Liver (tissue), 8 donors: ENCODE measurements at regions not wholly inside any gene's neighbourhood (a gene's known extent, or its start where the extent isn't known, plus 50 kb on each side); places are given as distances from the start of the nearest gene placed in this dataset.

Experiments used
- DNase-seq: peaks from one replicate; pipeline ENCODE4 v3.0.0-alpha.2; 2017; ENCODE audit warnings: low spot score
- H3K27ac ChIP-seq, 2 donors: one replicate each; pipeline ENCODE4 v1.7.0; 2013; ENCODE audit warnings: inconsistent platforms in 2 of 2, low read length in 2 of 2, control low read depth in 1 of 2, low read depth in 1 of 2, mild to moderate bottlenecking in 1 of 2
- H3K27me3 ChIP-seq, 4 donors: one replicate each; pipeline versions ENCODE4 v1.6.1 to v1.7.0; 2013; ENCODE audit warnings: low read length in 3 of 4, inconsistent platforms in 1 of 4, mild to moderate bottlenecking in 1 of 4, moderate library complexity in 1 of 4; ENCODE audit not compliant: control insufficient read depth in 4 of 4, insufficient read depth in 4 of 4
- H3K36me3 ChIP-seq, 4 donors: one replicate each; pipeline versions ENCODE4 v1.6.1 to v1.7.0; 2013; ENCODE audit warnings: low read length in 3 of 4, mild to moderate bottlenecking in 3 of 4, low read depth in 1 of 4, moderate library complexity in 1 of 4; ENCODE audit not compliant: control insufficient read depth in 4 of 4, insufficient read depth in 3 of 4
- H3K4me1 ChIP-seq, 4 donors: one replicate each; pipeline versions ENCODE4 v1.6.1 to v1.7.0; 2013; ENCODE audit warnings: low read length in 3 of 4, mild to moderate bottlenecking in 3 of 4, moderate library complexity in 1 of 4; ENCODE audit not compliant: control insufficient read depth in 4 of 4, insufficient read depth in 4 of 4
- H3K4me3 ChIP-seq, 3 donors: one replicate each; pipeline versions ENCODE4 v1.6.1 to v1.7.0; 2013; ENCODE audit warnings: low read length in 3 of 3, control low read depth in 1 of 3, low read depth in 1 of 3, mild to moderate bottlenecking in 1 of 3
- H3K9ac ChIP-seq, 2 donors: one replicate each; pipeline ENCODE4 v1.7.0; 2013; ENCODE audit warnings: low read length in 2 of 2, mild to moderate bottlenecking in 2 of 2, moderate library complexity in 2 of 2, control low read depth in 1 of 2, low read depth in 1 of 2
- H3K9me3 ChIP-seq, 4 donors: one replicate each; pipeline versions ENCODE4 v1.6.1 to v1.7.0; 2013; ENCODE audit warnings: low read length in 3 of 4; ENCODE audit not compliant: control insufficient read depth in 4 of 4
- EGR1 ChIP-seq, 2 donors: IDR thresholded peaks; 2 replicates each; pipeline ENCODE4 v1.6.1; 2016 to 2018; ENCODE audit warnings: antibody characterized with exemption in 2 of 2, low read depth in 2 of 2
- FOXA1 ChIP-seq: IDR thresholded peaks from 2 replicates; pipeline ENCODE4 v1.6.1; 2016; ENCODE audit warnings: antibody characterized with exemption
- GABPA ChIP-seq, 2 donors: IDR thresholded peaks in 1 of 2; conservative IDR thresholded peaks in 1 of 2; 2 replicates each; pipeline ENCODE4 v1.6.1; 2016; ENCODE audit warnings: antibody characterized with exemption in 2 of 2, mild to moderate bottlenecking in 1 of 2, moderate library complexity in 1 of 2
- HNF4A ChIP-seq, 2 donors: conservative IDR thresholded peaks; 2 replicates each; pipeline ENCODE4 v1.6.1; 2016; ENCODE audit warnings: antibody characterized with exemption in 2 of 2, mild to moderate bottlenecking in 2 of 2
- HNF4G ChIP-seq: IDR thresholded peaks from 2 replicates; pipeline ENCODE4 v1.6.1; 2016; ENCODE audit warnings: antibody characterized with exemption
- JUND ChIP-seq, 2 donors: IDR thresholded peaks; 2 replicates each; pipeline ENCODE4 v1.6.1; 2016; ENCODE audit warnings: antibody characterized with exemption in 2 of 2
- NR2F2 ChIP-seq: IDR thresholded peaks from 2 replicates; pipeline ENCODE4 v1.6.1; 2016; ENCODE audit warnings: antibody characterized with exemption
- RAD21 ChIP-seq, 2 donors: IDR thresholded peaks; 2 replicates each; pipeline ENCODE4 v1.6.1; 2016; ENCODE audit warnings: antibody characterized with exemption in 2 of 2, mild to moderate bottlenecking in 2 of 2
- RXRA ChIP-seq, 2 donors: IDR thresholded peaks; 2 replicates each; pipeline ENCODE4 v1.6.1; 2017 to 2018; ENCODE audit warnings: antibody characterized with exemption in 2 of 2, mild to moderate bottlenecking in 1 of 2
- SP1 ChIP-seq: IDR thresholded peaks from 2 replicates; pipeline ENCODE4 v1.6.1; 2018; ENCODE audit warnings: antibody characterized with exemption, mild to moderate bottlenecking
- TAF1 ChIP-seq: conservative IDR thresholded peaks from 2 replicates; pipeline ENCODE4 v1.6.1; 2016; ENCODE audit warnings: antibody characterized with exemption, mild to moderate bottlenecking
- YY1 ChIP-seq: IDR thresholded peaks from 2 replicates; pipeline ENCODE4 v1.6.1; 2016; ENCODE audit warnings: antibody characterized with exemption, mild to moderate bottlenecking
- WGBS: extraction: QIAGEN DNeasy Blood & Tissue Kit; methylation state at CpG from one replicate; pipeline ENCODE4 v1.1.7; 2013; 5-methylcytosine and 5-hydroxymethylcytosine counted together
- TF ChIP-seq, protein P1 (sequence below): IDR thresholded peaks from 2 replicates; pipeline ENCODE4 v1.6.1; 2016; ENCODE audit warnings: antibody characterized with exemption
- TF ChIP-seq, protein P2 (sequence below): IDR thresholded peaks from 2 replicates; pipeline ENCODE4 v1.6.1; 2016; ENCODE audit warnings: antibody characterized with exemption
- TF ChIP-seq, protein P3 (sequence below): IDR thresholded peaks from 2 replicates; pipeline ENCODE4 v1.6.1; 2016; ENCODE audit warnings: antibody characterized with exemption
- TF ChIP-seq, protein P4 (sequence below): IDR thresholded peaks from 2 replicates; pipeline ENCODE4 v1.6.1; 2016; ENCODE audit warnings: antibody characterized with exemption, mild to moderate bottlenecking
- TF ChIP-seq, protein P5 (sequence below): fragments of 150-350 bp; IDR thresholded peaks from 2 replicates; pipeline ENCODE4 v1.5.1; 2017; ENCODE audit warnings: improper control_type of control experiment, low read depth, low read length; ENCODE audit not compliant: missing input control
- donor health status: healthy.
- donor health status: healthy.
- donor health status: healthy.
- donor health status: healthy.
- donor health status: healthy.

DNA sequence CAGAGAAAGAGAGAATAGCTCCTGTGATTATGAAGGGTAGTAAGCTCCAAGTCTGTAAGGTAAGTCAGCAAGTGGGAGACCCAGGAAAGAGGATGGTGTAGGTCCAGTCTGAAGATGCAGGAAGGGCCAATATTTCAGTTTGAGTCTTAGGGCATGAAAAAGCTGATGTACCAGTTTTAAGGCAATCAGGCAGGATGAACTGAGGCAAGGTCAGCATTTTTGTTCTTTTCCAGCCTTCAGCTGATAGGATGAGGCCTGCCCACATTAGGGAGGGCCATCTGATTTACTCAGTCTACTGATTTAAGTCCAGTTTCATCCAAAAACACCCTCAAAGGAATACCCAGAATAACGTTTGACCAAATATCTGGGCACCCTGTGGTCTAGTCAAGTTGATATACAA, 347.3 kb downstream of the CMPK2 start:
- no peak overlapping the region for H3K4me3 ChIP-seq
- WGBS, result 57% methylated on average over 1 of the region's 1 CpG
- no peaks in the 10 kb centered on the region for H3K9me3 ChIP-seq
- TF ChIP-seq, protein P1, sequence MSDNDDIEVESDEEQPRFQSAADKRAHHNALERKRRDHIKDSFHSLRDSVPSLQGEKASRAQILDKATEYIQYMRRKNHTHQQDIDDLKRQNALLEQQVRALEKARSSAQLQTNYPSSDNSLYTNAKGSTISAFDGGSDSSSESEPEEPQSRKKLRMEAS, result no peak
- DNase-seq, result no peak
- H3K4me1 ChIP-seq, result no peaks in the 10 kb centered on the region
- no peak overlapping the region for H3K27ac ChIP-seq
- H3K27me3 ChIP-seq, result peaks cover 0 to 1% (median 0%) of the 10 kb centered on the region in 4 donors
- no peaks in the 10 kb centered on the region for H3K36me3 ChIP-seq
- H3K9ac ChIP-seq, result no peak overlapping the region

DNA sequence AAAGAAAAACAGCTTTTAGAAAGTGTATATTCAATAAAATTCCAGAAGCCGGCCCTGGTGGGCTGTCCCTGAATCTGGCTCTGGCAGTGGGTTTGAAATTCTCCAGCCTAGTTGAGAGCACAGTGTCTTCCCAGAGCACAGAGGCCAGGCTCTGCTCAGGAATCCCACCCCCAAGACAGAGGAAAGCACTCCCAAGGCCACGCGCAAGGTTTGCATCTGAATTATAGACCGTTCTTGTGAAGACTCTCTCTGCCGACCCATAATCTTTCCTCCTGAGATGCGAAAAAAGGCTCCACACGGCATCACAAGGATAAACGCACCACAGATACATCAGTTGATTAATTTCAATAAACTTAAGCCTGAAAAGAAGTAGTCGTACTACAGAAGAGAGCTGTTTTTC, 342.2 kb downstream of the CMPK2 start:
- TF ChIP-seq JUND (IDR thresholded peaks at IDR 0.05) (no peak), RXRA (IDR thresholded peaks at IDR 0.05) (no peak), HNF4G (no peak), RAD21 (IDR thresholded peaks at IDR 0.05) (no peak), TAF1 (no peak), NR2F2 (no peak), GABPA (IDR thresholded peaks at IDR 0.05 in 1 of 2, conservative IDR thresholded peaks at IDR 0.05 in 1 of 2) (no peak), SP1 (no peak)
- TF ChIP-seq, protein P1, result no peak
- no peaks in the 10 kb centered on the region for H3K36me3 ChIP-seq

DNA sequence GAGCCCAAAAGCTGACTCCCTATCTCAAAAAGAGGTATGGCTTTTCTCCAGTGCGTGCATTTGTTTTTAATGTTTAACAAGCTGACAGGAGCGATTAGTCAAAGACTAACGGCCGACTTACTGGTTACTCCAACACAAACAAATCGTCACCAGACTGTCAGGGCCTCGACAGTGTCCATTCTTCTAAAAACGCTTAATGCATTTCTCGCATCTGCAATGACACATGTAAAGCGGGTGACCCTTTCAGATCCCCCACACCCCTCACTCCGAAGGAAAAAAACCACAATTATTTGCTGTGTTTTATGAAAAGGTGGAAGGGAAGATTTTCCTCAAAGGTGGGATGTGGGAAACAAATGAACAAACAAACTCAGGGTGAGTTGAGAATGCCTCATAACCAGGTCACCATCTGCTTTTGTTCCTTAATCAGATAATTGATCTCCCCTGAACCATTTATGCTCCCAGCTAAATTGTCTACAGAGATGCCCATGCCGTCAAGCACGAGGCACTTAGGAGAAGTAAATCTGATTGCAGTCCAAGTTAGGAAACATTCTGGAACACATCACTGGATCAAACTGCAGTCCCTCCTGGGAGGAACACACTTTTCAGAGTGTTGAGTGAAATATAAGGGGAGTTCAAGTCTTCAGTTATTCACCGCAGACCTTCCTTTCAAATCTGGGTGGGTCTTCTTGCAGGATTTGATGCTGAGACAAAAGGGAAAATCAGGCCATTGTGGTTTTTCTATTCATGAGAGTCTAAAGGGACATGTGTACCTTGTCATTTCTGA, 340.8 kb downstream of the CMPK2 start:
- TF ChIP-seq FOXA1 (no peak), SP1 (no peak), RAD21 (IDR thresholded peaks at IDR 0.05) (no peak), JUND (IDR thresholded peaks at IDR 0.05) (no peak), HNF4G (no peak), GABPA (IDR thresholded peaks at IDR 0.05 in 1 of 2, conservative IDR thresholded peaks at IDR 0.05 in 1 of 2) (no peak), RXRA (IDR thresholded peaks at IDR 0.05) (no peak), NR2F2 (no peak), TAF1 (no peak), HNF4A (conservative IDR thresholded peaks at IDR 0.05) (no peak), YY1 (no peak), EGR1 (IDR thresholded peaks at IDR 0.05; ENCODE audit: low read depth in 2 of 2) (no peak)
- TF ChIP-seq, protein P2, sequence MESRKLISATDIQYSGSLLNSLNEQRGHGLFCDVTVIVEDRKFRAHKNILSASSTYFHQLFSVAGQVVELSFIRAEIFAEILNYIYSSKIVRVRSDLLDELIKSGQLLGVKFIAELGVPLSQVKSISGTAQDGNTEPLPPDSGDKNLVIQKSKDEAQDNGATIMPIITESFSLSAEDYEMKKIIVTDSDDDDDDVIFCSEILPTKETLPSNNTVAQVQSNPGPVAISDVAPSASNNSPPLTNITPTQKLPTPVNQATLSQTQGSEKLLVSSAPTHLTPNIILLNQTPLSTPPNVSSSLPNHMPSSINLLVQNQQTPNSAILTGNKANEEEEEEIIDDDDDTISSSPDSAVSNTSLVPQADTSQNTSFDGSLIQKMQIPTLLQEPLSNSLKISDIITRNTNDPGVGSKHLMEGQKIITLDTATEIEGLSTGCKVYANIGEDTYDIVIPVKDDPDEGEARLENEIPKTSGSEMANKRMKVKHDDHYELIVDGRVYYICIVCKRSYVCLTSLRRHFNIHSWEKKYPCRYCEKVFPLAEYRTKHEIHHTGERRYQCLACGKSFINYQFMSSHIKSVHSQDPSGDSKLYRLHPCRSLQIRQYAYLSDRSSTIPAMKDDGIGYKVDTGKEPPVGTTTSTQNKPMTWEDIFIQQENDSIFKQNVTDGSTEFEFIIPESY, result no peak
- TF ChIP-seq, protein P3, sequence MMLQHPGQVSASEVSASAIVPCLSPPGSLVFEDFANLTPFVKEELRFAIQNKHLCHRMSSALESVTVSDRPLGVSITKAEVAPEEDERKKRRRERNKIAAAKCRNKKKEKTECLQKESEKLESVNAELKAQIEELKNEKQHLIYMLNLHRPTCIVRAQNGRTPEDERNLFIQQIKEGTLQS, result no peak
- TF ChIP-seq, protein P1, result no peak
- TF ChIP-seq, protein P4, sequence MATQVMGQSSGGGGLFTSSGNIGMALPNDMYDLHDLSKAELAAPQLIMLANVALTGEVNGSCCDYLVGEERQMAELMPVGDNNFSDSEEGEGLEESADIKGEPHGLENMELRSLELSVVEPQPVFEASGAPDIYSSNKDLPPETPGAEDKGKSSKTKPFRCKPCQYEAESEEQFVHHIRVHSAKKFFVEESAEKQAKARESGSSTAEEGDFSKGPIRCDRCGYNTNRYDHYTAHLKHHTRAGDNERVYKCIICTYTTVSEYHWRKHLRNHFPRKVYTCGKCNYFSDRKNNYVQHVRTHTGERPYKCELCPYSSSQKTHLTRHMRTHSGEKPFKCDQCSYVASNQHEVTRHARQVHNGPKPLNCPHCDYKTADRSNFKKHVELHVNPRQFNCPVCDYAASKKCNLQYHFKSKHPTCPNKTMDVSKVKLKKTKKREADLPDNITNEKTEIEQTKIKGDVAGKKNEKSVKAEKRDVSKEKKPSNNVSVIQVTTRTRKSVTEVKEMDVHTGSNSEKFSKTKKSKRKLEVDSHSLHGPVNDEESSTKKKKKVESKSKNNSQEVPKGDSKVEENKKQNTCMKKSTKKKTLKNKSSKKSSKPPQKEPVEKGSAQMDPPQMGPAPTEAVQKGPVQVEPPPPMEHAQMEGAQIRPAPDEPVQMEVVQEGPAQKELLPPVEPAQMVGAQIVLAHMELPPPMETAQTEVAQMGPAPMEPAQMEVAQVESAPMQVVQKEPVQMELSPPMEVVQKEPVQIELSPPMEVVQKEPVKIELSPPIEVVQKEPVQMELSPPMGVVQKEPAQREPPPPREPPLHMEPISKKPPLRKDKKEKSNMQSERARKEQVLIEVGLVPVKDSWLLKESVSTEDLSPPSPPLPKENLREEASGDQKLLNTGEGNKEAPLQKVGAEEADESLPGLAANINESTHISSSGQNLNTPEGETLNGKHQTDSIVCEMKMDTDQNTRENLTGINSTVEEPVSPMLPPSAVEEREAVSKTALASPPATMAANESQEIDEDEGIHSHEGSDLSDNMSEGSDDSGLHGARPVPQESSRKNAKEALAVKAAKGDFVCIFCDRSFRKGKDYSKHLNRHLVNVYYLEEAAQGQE, result no peak
- TF ChIP-seq, protein P5, sequence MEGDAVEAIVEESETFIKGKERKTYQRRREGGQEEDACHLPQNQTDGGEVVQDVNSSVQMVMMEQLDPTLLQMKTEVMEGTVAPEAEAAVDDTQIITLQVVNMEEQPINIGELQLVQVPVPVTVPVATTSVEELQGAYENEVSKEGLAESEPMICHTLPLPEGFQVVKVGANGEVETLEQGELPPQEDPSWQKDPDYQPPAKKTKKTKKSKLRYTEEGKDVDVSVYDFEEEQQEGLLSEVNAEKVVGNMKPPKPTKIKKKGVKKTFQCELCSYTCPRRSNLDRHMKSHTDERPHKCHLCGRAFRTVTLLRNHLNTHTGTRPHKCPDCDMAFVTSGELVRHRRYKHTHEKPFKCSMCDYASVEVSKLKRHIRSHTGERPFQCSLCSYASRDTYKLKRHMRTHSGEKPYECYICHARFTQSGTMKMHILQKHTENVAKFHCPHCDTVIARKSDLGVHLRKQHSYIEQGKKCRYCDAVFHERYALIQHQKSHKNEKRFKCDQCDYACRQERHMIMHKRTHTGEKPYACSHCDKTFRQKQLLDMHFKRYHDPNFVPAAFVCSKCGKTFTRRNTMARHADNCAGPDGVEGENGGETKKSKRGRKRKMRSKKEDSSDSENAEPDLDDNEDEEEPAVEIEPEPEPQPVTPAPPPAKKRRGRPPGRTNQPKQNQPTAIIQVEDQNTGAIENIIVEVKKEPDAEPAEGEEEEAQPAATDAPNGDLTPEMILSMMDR, result no peak
- Histone ChIP-seq H3K4me1 (no peaks in the 10 kb centered on the region), H3K9me3 (no peaks in the 10 kb centered on the region), H3K36me3 (no peaks in the 10 kb centered on the region), H3K9ac (no peak overlapping the region), H3K4me3 (no peak overlapping the region), H3K27me3 (peaks cover 0 to 4% (median 2%) of the 10 kb centered on the region in 4 donors), H3K27ac (no peak overlapping the region)
- no peak for DNase-seq
- 31% methylated on average over 13 of the region's 13 CpGs for WGBS

More for the DNA sequence above, 342.2 kb downstream of the CMPK2 start:
- DNase-seq, result no peak
- no peaks in the 10 kb centered on the region for H3K9me3 ChIP-seq
- H3K27me3 ChIP-seq, result peaks cover 0 to 4% (median 2%) of the 10 kb centered on the region in 4 donors
- WGBS, result 70% methylated on average over 9 of the region's 9 CpGs
- H3K9ac ChIP-seq, result no peak overlapping the region
- H3K4me1 ChIP-seq, result no peaks in the 10 kb centered on the region
- H3K4me3 ChIP-seq, result no peak overlapping the region
- H3K27ac ChIP-seq, result no peak overlapping the region
